ENCODE measurements at regions not wholly inside any gene's neighbourhood (a gene's known extent, or its start where the extent isn't known, plus 50 kb on each side); places are given as distances from the start of the nearest gene placed in this dataset.
"Not testable (repeated sequence)": the region's sequence is repeated elsewhere in the genome, so short reads cannot be mapped to it uniquely, and the experiment has no call there.

GRCh38 chr9:82777366-82777765 is 285.6 kb downstream of the RASEF start:
- intact Hi-C loops (cut with DNase I; ENCODE audit: low total_unique reads) = no loop called here
- no peak overlapping the region for H3K4me3 ChIP-seq

GRCh38 chr9:82778923-82779322 is 284.0 kb downstream of the RASEF start:
- H3K27me3 ChIP-seq; H3K27ac ChIP-seq; H3K9me3 ChIP-seq; H3K36me3 ChIP-seq; DNase-seq (ENCODE audit: low spot score in 2 of 2); H3K4me1 ChIP-seq; H3K4me3 ChIP-seq; intact Hi-C loops (cut with DNase I; ENCODE audit: low total_unique reads): not testable (repeated sequence)

More at GRCh38 chr9:82777366-82777765, 285.6 kb downstream of the RASEF start:
- no peak overlapping the region for H3K27ac ChIP-seq
- no peaks in the 10 kb centered on the region for H3K4me1 ChIP-seq
- no peaks in the 10 kb centered on the region for H3K27me3 ChIP-seq
- TF ChIP-seq POLR2A (IDR thresholded peaks at IDR 0.05) = no peak
- TF ChIP-seq POLR2AphosphoS5 (IDR thresholded peaks at IDR 0.05) = no peak
- DNase-seq (ENCODE audit: low spot score in 2 of 2) = no peak
- no peaks in the 10 kb centered on the region for H3K36me3 ChIP-seq
- no peaks in the 10 kb centered on the region for H3K9me3 ChIP-seq

GRCh38 chr9:82780017-82780416 is 282.9 kb downstream of the RASEF start:
- Histone ChIP-seq H3K4me1 (no peaks in the 10 kb centered on the region), H3K9me3 (no peaks in the 10 kb centered on the region), H3K27me3 (no peaks in the 10 kb centered on the region), H3K27ac (no peak overlapping the region), H3K36me3 (no peaks in the 10 kb centered on the region), H3K4me3 (no peak overlapping the region)
- intact Hi-C loops (cut with DNase I; ENCODE audit: low total_unique reads) = no loop called here
- DNase-seq (ENCODE audit: low spot score in 2 of 2) = no peak
- TF ChIP-seq CTCF (IDR thresholded peaks at IDR 0.05) (no peak), POLR2AphosphoS5 (IDR thresholded peaks at IDR 0.05) (no peak), POLR2A (IDR thresholded peaks at IDR 0.05) (no peak)

- DNase-seq (ENCODE audit: low spot score in 2 of 2) = no peak
- no peak overlapping the region for H3K27ac ChIP-seq
Measured at GRCh38 chr9:82781921-82782392, 281.0 kb downstream of the RASEF start.

GRCh38 chr9:82783045-82783444 is 279.9 kb downstream of the RASEF start:
- intact Hi-C loops (cut with DNase I; ENCODE audit: low total_unique reads) = no loop called here
- H3K36me3 ChIP-seq = no peaks in the 10 kb centered on the region
- H3K27me3 ChIP-seq = no peaks in the 10 kb centered on the region
- H3K4me3 ChIP-seq = no peak overlapping the region
- H3K9me3 ChIP-seq = no peaks in the 10 kb centered on the region
- no peak for TF ChIP-seq POLR2A (IDR thresholded peaks at IDR 0.05)
- no peak for TF ChIP-seq CTCF (IDR thresholded peaks at IDR 0.05)
- no peak for TF ChIP-seq POLR2AphosphoS5 (IDR thresholded peaks at IDR 0.05)
- no peaks in the 10 kb centered on the region for H3K4me1 ChIP-seq
- no peak for DNase-seq (ENCODE audit: low spot score in 2 of 2)
- no peak overlapping the region for H3K27ac ChIP-seq

More at GRCh38 chr9:82781921-82782392, 281.0 kb downstream of the RASEF start:
- H3K4me1 ChIP-seq = no peaks in the 10 kb centered on the region
- H3K4me3 ChIP-seq = no peak overlapping the region
- H3K9me3 ChIP-seq = no peaks in the 10 kb centered on the region
- H3K27me3 ChIP-seq = no peaks in the 10 kb centered on the region
- TF ChIP-seq CTCF (IDR thresholded peaks at IDR 0.05) (no peak), POLR2A (IDR thresholded peaks at IDR 0.05) (no peak), POLR2AphosphoS5 (IDR thresholded peaks at IDR 0.05) (no peak)
- no peaks in the 10 kb centered on the region for H3K36me3 ChIP-seq
- intact Hi-C loops (cut with DNase I; ENCODE audit: low total_unique reads) = no loop called here

- Histone ChIP-seq H3K4me3 (no peak overlapping the region), H3K4me1 (no peaks in the 10 kb centered on the region), H3K36me3 (no peaks in the 10 kb centered on the region), H3K27ac (no peak overlapping the region), H3K27me3 (no peaks in the 10 kb centered on the region), H3K9me3 (no peaks in the 10 kb centered on the region)
- DNase-seq (ENCODE audit: low spot score in 2 of 2) = no peak
- TF ChIP-seq CTCF (IDR thresholded peaks at IDR 0.05) (no peak), POLR2A (IDR thresholded peaks at IDR 0.05) (no peak), POLR2AphosphoS5 (IDR thresholded peaks at IDR 0.05) (no peak)
- intact Hi-C loops (cut with DNase I; ENCODE audit: low total_unique reads) = no loop called here
Measured at GRCh38 chr9:82784589-82784988, 278.4 kb downstream of the RASEF start.

Measured in breast epithelium (tissue), 4 donors.